ENCODE measurements at regions not wholly inside any gene's neighbourhood (a gene's known extent, or its start where the extent isn't known, plus 50 kb on each side); places are given as distances from the start of the nearest gene placed in this dataset.
A peak's percentile ranks its signal among the peaks of the same experiment; 100 is the strongest.

DNA sequence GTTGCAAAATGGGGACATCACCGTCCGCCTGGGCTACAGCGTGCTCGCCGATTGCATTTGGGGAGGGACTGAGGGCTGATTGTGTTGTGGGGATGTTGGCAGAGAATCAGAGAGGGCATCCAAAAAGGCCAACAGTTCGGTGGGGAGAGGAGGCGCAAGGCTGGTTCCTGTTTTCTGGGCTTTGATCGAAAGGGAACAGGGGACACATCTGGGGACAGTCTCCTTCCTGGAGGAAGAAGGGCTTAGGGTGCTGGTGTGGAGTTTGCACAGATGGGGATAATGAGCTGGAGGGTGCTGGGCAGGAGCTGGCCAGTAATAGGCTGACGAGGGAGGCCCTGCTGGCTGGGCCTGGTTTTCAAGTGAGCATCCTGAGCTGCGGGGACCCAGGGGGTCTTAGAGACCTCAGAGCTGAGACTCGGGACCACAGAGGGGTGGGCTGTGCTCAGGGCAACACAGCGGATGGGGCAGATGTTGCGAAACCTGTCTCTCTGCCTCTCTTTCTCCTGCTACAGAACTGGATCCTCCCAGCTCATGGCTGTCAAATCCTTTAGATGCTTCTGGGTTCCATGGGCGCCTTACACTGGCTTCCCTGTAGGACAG is 288.7 kb downstream of the SEC14L1 start:
- no peak for TF ChIP-seq POLR2A (IDR thresholded peaks at IDR 0.05)
- TF ChIP-seq POLR2AphosphoS5 (IDR thresholded peaks at IDR 0.05), result no peak
- TF ChIP-seq, protein P1, sequence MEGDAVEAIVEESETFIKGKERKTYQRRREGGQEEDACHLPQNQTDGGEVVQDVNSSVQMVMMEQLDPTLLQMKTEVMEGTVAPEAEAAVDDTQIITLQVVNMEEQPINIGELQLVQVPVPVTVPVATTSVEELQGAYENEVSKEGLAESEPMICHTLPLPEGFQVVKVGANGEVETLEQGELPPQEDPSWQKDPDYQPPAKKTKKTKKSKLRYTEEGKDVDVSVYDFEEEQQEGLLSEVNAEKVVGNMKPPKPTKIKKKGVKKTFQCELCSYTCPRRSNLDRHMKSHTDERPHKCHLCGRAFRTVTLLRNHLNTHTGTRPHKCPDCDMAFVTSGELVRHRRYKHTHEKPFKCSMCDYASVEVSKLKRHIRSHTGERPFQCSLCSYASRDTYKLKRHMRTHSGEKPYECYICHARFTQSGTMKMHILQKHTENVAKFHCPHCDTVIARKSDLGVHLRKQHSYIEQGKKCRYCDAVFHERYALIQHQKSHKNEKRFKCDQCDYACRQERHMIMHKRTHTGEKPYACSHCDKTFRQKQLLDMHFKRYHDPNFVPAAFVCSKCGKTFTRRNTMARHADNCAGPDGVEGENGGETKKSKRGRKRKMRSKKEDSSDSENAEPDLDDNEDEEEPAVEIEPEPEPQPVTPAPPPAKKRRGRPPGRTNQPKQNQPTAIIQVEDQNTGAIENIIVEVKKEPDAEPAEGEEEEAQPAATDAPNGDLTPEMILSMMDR (IDR thresholded peaks at IDR 0.05), result no peak
- H3K4me1 ChIP-seq, result peaks cover 49 to 61% of the 10 kb centered on the region in 2 donors

DNA sequence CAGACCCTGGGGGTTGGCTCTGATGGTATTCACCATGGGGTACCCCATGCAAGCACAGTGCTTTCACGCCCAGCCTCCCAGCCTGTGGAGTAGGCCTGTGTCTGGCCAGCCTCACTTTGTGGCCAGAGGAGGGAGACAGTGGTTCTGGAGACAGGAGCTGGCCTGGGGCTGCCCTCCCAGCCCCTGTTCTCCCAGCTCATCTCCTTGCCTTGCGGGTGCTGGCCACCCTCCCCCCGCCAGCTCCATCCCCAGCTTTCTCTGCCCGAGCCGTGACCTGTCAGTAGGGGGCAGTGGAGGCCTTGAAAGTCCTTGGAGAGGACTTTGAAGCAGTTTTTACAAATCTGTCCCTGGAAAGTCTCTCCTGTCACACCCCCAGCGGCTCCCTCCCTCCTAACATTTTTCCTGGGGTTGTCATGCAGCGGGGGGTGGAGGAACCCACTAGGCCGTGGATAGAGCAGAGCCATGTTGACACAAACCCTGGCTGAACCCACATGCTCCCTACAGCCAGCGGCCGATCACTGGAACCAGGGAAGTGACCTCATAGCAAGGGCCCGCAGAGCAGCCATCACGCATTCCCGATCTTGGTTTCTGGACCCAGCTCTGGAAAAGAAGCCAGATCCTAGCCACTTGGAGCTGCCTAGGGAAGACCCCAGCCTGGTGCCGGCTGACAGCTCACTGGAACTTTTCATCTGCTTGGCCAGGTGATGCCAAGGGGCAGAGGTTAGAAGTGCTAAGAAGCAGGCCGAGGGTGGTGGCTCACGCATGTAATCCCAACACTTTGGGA is 289.4 kb downstream of the SEC14L1 start:
- intact Hi-C loops (cut with DNase I; ENCODE audit: low total_unique reads), result loop anchor here (10.0 kb wide), 2 partner anchors 55 to 105 kb away; no protein-coding TSS in a partner anchor
- DNase-seq (ENCODE audit: low spot score in 2 of 2), result peak; percentile 79 to 87
- H3K4me3 ChIP-seq, result peak overlapping the region in 1 of 3 donors; percentile 30
- peak overlapping the region; percentile 86 to 94 for H3K27ac ChIP-seq
- no peak for TF ChIP-seq POLR2A (IDR thresholded peaks at IDR 0.05)
- TF ChIP-seq POLR2AphosphoS5 (IDR thresholded peaks at IDR 0.05), result peak; percentile 57 to 89 (median 75)
- TF ChIP-seq, protein P1 (IDR thresholded peaks at IDR 0.05), result peak; percentile 73 to 86 (median 79)
- H3K36me3 ChIP-seq, result no peaks in the 10 kb centered on the region
- H3K9me3 ChIP-seq, result no peaks in the 10 kb centered on the region
- H3K4me1 ChIP-seq, result peaks cover 46 to 59% of the 10 kb centered on the region in 2 donors
- H3K27me3 ChIP-seq, result no peaks in the 10 kb centered on the region

More for the DNA sequence above, 288.7 kb downstream of the SEC14L1 start:
- Histone ChIP-seq H3K36me3 (no peaks in the 10 kb centered on the region), H3K27ac (peak overlapping the region; percentile 86 to 94), H3K4me3 (peak overlapping the region in 1 of 3 donors; percentile 30), H3K9me3 (no peaks in the 10 kb centered on the region), H3K27me3 (no peaks in the 10 kb centered on the region)
- intact Hi-C loops (cut with DNase I; ENCODE audit: low total_unique reads), result loop anchor here (10.0 kb wide), 1 partner anchor 105 kb away; no protein-coding TSS in a partner anchor
- DNase-seq (ENCODE audit: low spot score in 2 of 2), result no peak

DNA sequence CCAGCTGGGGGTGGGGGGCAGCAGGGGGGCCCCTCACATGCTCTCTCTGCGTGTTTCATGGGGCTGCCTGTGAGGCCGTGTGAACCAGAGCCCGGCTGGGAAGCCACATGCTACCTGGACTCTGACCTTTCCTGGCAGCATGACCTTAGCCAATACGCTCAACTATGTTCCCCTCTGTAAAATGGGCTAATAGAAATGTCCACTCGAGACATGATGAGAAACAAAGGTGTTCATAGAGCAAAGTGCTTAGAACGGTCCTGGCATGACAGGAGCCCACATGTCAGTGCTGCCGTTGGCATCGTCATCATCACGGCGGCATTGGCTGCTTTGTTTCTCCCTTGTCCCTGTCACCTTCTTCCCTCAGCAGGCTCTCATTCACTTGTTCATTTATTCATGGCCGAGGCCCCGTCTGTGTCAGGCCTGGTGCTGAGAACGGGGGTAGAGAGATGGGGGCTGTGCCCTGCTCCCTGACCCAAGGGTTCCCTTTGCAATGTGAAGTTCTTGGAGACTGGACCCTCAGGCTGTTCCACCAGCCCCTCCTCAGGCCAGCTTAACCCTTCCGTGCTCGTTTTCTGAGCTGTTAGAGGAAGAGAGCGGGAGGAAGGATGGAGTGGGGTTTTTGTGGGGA is 291.4 kb downstream of the SEC14L1 start:
- TF ChIP-seq, protein P1 (IDR thresholded peaks at IDR 0.05), result no peak
- TF ChIP-seq POLR2A (IDR thresholded peaks at IDR 0.05) (no peak), POLR2AphosphoS5 (IDR thresholded peaks at IDR 0.05) (no peak)
- no peak for DNase-seq (ENCODE audit: low spot score in 2 of 2)
- Histone ChIP-seq H3K27ac (peak overlapping the region in 1 of 2 donors; percentile 13), H3K27me3 (no peaks in the 10 kb centered on the region), H3K36me3 (no peaks in the 10 kb centered on the region), H3K4me3 (no peak overlapping the region), H3K9me3 (no peaks in the 10 kb centered on the region), H3K4me1 (peaks cover 47 to 59% of the 10 kb centered on the region in 2 donors)
- intact Hi-C loops (cut with DNase I; ENCODE audit: low total_unique reads), result loop anchor here (10.0 kb wide), 1 partner anchor 53 kb away; no protein-coding TSS in a partner anchor

DNA sequence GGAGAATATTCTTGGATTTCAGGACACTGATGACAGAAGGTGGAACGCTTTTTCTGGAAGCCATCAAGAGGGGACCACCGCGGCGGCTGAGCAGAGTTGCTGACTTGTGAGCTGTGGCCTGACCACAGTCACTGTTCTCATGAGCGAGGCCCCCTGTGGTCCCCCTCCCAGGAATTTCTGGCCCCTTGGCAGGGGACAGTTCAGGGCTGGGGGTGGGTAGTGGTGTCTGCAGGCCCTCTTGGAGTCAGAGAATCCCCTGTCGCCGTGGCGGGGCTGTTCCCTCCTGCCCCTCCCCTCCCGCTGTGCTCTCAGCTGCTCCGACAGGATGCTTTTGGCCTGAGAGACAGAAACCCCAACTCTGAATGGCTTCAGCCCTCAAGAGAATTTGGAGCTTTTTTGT is 292.0 kb downstream of the SEC14L1 start:
- H3K4me3 ChIP-seq, result no peak overlapping the region
- TF ChIP-seq POLR2A (IDR thresholded peaks at IDR 0.05) (no peak), POLR2AphosphoS5 (IDR thresholded peaks at IDR 0.05) (no peak)
- TF ChIP-seq, protein P1 (IDR thresholded peaks at IDR 0.05), result no peak
- H3K27me3 ChIP-seq, result no peaks in the 10 kb centered on the region
- DNase-seq (ENCODE audit: low spot score in 2 of 2), result no peak
- H3K27ac ChIP-seq, result peak overlapping the region; percentile 13 to 68
- no peaks in the 10 kb centered on the region for H3K36me3 ChIP-seq
- peaks cover 46 to 58% of the 10 kb centered on the region in 2 donors for H3K4me1 ChIP-seq
- H3K9me3 ChIP-seq, result no peaks in the 10 kb centered on the region
- intact Hi-C loops (cut with DNase I; ENCODE audit: low total_unique reads), result loop anchor here (10.0 kb wide), 1 partner anchor 52 kb away; no protein-coding TSS in a partner anchor

All from breast epithelium (tissue), 4 donors.